EH (cell line): ENCODE measurements at regions not wholly inside any gene's neighbourhood (a gene's known extent, or its start where the extent isn't known, plus 50 kb on each side); places are given as distances from the start of the nearest gene placed in this dataset.
"Not testable (repeated sequence)": the region's sequence is repeated elsewhere in the genome, so short reads cannot be mapped to it uniquely, and the experiment has no call there.

Experiments
- DNase-seq: peaks from one replicate; pipeline ENCODE4 v3.0.0-alpha.2; 2015; ENCODE audit warnings: low read depth

DNA sequence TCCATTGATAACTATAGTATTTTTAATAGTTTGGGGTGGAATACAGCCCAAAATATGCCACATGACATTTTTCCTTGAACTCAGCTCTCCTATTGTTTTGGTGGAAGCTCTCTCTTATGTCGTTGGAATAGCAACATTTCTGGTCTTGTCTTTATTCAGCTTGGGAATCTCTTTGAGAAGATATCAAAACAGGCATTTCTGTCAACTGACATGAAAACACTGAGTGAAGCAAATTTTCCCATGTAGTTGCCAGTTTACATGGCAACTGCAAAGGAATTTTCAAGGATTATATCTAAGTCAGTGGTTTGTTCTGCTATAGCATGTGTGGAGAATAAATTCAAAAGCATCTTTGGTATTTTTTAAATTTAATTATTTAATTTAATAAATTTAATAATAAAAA, 863.5 kb upstream of the CDH8 start:
- DNase-seq, result no peak

DNA sequence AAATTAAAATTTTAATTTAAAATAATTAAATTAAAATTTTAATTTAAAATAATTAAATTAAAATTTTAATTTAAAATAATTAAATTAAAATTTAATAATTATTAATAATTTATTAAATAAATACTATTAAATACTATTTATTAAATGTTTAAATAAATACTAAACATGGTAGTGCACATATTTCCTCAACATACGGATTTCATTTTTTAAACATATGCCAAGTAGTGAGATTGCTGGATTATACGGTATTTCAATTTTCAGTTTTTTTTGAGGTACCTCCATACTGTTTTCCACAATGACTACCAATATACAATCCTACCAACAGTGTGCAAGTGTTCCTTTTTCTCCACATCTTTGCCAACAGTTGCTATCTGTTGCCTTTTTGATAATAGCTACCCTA, 852.9 kb upstream of the CDH8 start:
- no peak for DNase-seq

DNA sequence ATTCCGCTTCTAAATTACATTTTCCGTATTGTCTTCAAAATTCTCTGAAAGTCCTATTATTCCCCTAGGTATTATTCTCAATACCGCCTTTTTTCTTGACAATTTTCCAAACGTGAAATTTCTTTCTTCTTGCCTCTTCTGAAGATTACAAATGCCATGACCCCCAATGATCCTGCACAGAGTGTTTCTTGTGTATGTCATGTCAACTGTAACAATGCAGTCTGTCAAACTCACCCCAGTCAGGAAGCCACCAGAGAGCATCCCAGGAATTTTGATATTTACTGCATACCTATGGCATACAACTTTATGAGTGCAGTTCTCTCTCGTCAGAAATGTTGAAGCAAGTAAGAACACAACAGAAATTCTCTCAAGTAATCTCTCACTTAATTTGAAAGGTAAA, 847.3 kb upstream of the CDH8 start:
- no peak for DNase-seq

DNA sequence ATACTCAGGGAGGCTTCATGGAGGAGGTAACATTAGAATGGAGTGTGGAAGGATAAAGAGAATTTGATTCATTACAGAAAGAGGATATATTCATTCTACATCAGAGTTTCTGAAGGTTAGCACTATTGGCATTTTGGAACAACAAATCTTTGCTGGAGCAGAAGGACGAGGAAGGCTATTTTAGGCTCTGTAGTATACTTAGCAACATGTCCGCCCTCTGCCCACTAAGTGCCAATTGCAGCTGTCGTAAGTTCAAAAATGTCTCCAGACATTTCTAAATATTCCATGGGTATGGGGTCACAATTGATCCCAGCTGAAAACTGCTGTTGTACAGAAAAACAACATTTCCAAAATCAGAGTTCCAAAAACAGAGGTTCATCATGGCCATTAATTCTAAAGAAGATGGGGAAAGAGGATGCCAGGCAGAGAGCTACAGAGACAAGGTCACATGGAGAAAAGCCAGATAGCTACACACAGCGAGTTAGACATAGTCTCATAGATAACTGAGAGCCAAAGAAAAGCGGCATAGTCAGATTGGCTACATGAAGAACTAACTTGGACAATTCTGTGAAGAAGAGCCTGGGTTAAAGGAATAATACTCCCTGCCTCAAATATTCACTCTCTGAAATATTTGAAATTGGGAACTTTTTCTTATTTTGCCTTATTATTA, 846.4 kb upstream of the CDH8 start:
- DNase-seq, result no peak

DNA sequence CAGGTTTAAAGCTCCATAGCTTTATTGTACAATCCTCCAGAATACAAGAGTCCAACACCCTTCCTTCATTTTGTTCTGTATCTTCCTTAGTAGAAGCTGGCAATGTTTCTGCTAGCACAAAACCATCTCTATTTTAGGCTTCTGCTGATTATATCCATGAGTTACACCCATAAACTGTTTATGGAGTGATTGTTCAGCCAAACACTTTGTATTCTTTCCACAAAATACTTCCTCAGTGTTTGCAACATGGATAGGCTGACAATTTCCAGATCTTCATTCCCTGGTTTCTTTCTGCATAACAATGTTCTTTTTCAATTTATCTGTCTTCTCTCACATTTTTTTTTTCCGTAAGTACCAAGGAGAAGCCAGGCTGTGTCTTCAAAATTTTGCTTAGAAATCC, 839.9 kb upstream of the CDH8 start:
- no peak for DNase-seq

DNA sequence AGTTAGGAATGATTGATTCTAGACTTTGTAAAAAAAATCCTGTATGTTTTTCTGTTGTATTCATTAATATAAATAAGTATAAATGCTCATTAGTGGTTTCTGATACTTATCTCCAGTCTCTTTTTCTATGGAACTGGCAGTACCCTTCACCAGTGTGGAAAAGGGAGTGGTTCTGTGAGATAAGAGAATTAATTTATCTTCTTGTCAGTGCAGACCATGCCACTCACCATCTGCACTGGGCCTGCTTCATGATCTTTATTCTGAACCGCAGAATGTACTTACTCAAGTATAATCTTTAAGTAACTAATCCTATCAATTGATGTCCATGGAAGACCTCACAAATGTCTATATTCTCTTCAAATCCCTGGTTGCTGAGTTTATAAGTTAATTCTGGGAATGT, 836.1 kb upstream of the CDH8 start:
- no peak for DNase-seq

DNA sequence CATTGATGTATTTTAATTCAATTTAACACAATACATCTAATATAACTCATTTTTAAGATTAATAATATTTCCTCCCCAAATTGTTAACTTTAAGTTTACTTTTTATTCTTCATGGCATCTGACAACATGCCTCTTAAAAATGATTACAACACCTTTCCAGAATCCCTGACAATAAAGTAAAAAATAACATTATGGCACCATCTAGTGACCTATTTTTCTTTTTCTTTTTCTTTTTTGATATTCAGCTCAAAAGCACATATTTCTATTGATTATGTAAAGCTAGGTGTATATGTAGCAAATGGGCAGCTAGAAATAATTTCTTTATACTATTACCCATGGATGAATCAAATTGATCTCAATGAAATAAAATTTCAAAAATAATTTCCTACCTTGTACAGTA, 834.3 kb upstream of the CDH8 start:
- DNase-seq, result no peak

DNA sequence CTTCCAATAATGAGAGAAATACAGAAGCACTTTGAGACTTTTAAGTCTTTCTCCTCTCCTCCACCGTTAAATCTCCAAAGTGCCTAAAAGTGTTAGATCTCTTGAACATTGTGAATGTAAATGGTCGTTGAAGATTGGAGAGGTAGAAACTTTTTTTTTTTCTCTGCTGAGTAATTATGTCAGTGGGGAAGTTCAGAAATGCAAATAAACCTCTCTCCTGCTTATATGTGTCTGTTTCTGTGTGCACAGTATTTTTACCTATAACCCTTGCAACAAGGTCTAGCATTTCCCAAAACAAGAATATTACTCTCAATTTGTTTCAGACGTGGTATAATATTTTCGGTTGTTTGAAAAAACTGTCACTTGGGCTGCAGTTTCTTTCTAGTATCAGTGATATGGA, 833.6 kb upstream of the CDH8 start:
- DNase-seq, result no peak

DNA sequence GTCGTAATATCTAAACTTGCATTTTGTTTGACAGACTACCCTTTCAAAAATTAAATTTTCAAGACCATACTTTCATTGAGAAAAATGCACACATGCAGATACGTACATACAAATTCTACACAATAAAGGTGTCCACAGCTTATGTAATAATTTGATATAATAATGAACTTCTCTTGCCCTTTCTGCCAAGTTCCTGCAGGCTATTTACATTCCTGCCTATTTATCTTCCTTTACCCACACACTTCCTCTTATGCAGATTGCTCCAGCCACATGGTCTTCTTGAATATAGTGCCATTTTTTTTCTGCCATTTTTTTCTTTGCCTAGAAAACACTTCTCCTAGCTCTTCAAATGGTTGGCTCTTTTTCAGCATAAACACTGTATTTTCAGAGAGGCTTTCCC, 826.9 kb upstream of the CDH8 start:
- no peak for DNase-seq

DNA sequence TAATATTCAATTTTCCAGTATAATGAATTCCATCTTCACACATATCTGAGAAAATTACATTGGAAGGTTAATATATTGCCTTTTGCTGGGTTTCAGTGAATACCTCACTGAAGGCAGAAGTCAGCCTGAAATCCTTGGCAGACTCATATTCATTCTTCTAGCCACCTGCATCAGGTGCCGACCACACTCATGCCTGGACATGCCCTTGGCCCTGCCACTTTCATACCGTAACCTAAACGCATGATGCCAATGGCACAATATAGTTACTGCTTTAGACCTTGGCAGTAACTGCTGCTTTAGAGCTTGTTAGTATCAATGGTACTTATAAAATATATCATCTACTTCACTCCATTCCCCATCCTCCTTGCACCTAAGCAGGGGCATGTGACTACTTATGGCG, 817.6 kb upstream of the CDH8 start:
- DNase-seq, result no peak

DNA sequence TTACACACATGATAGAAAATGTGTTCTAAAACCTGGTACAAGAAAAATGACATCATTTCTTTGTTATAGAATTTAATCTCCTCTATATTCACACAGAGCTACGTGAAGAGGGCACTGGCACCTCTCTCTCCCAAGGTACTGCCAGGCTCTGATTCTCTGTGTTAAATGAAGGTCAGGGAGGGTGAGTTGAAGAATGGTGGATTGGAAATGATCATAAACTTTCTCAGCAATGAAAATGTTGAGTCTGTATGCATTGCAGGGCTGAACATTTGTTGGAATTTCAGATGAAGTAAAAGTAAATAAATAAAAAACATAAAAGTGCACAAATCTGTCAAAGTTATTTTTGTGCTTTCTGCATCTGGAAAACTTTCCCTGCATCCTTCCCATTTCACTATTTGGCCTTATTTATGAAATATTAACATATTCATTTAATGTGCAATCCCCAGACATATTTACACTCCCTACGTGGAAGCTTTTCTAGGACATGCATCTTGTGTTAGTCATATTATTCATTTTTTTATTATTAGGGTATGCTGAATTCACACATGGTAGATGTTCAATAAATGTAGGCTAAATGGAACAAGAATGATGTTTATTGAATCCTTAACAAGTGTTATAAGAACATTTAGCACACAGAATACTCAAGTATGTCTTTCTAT, 810.3 kb upstream of the CDH8 start:
- no peak for DNase-seq

DNA sequence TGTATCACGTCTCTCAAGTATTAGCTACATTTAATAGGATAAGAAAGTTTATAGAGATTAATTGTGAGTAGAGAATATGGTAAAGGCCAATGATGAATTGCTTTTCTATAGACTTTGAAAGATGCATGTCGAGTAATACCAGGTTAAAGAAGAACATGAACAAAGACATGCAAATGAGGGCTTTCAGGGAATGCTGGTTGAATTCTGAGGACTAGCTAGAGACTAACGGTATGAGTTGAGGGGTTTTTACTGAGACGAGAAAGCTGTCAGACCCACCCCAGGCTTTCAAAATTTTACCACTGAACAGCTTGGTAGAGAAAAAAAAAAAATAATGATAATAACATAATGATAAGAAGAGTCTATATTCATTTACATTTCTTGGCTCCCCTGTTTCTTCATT, 796.0 kb upstream of the CDH8 start:
- DNase-seq, result no peak

DNA sequence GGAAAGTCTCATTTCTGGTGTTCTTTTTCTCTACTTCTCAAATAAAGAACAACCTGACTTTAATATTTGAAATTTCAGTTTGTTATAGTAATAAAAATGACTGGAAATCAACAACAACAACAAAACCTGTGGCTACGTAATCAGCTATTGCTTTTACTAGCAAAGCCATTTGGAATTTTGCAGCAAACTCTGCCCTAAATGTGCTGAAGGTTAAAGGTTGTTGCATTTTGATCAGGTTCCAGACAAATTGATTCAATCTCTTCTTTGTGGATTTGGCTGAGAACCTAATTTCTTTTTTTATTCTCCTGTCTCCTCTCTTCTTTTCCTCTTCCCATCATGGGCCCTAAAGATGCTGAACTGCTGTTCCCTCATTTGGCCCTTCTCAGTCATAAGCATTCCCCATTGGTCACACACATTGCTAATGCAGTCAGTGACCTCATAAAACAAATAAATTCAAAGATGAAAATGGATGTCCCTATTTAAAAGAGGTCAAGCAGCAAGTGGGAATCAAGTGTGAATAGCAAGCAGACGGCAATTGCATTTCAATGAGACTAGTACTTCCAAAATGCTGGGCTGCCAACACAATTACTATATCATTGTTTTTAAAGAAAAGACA, 795.1 kb upstream of the CDH8 start:
- DNase-seq, result no peak

DNA sequence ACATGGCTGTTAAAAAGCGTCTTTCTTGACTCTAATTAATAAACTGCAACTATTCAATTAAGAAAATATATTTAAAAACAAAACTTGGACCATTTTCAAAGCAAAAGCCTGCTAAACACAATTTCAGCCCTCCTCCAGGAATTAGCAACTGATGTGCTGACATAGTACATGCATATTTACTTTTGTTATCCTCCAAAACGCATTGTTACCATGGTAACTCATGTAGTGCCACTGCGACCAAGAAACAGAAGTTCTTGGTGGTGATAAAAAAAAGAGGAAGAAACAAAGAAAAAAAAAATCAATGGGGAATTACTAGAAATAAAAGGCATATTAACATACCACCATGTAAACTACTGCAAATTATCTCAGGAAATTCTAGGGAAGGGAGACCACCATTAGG, 793.4 kb upstream of the CDH8 start:
- no peak for DNase-seq

DNA sequence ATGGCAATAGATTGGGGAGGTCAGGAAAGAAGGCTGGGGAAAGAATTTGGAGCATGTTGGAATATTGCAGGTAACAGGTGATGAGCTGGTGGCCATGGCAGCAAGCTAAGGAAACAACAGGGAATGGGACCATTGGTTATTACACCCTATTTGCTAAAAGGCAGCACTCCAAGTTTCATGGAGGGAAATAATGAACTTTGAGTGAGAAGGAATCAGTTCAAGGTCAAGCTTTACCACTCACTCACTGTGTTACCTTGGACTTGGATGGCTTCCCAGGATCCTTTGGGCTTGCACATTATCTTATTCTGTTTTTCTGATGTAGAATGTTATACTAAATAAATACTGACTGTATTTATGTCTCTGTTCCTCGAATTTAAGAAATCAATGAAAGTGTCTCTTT, 792.8 kb upstream of the CDH8 start:
- no peak for DNase-seq

DNA sequence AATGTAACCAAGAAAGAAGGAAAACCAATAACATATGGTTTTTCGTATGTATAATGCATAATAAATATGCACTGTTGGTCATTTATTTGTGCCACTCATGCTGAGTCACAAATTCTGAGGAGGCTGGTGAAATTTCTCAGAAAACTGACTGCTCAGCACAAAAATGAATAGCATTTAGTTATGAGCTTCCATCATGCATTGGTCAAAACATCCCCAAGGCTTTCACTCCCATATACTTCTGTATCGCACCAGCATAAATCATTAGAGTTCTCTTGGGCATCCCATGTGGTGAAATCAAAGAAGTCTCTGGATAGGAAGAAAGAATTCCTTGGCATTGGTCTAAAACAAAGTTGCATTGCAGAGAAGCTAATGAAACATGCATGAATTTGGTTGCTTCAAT, 785.6 kb upstream of the CDH8 start:
- DNase-seq, result no peak

DNA sequence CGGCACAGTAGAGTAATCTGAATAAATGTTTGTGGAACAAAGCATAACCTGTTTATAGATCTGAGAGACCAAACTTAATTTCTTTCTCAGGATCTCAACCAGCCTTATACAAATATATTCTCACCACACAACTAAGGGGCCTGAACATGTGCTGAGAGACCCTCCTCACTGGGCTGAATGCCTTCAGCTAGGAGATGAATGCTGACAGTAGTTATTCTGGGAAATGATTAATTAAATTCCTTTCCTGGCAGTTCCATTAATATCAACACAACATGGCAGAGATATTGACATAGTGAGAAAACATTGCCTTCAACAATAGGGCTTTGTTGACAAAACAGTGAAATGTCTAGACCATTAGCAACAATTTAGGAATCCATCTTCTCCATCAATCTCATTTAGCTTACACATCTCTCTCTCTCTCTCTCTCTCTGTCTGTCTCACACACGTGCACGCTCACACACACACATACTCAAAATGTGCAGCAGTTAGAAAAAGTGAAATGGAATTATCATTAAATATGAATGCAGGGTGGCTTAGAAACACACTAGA, 780.8 kb upstream of the CDH8 start:
- no peak for DNase-seq

DNA sequence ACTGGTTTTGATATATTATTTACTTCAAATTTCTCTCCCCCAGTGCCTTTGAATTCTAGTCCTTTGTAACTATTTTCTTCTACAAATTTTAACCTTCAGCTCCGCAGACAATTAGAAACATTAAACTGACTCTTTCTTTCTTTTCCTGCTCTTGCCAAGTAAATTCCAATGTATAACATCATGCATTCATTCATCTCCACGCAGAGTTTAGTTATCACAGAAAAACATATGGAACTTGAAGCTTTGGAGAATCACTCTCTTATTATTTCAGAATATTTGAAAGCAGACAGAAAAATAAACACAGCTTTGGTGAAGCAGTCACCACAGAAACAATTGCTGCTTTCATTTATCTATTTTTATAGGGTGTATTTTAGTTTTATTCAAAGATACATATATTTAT, 778.7 kb upstream of the CDH8 start:
- DNase-seq, result no peak

DNA sequence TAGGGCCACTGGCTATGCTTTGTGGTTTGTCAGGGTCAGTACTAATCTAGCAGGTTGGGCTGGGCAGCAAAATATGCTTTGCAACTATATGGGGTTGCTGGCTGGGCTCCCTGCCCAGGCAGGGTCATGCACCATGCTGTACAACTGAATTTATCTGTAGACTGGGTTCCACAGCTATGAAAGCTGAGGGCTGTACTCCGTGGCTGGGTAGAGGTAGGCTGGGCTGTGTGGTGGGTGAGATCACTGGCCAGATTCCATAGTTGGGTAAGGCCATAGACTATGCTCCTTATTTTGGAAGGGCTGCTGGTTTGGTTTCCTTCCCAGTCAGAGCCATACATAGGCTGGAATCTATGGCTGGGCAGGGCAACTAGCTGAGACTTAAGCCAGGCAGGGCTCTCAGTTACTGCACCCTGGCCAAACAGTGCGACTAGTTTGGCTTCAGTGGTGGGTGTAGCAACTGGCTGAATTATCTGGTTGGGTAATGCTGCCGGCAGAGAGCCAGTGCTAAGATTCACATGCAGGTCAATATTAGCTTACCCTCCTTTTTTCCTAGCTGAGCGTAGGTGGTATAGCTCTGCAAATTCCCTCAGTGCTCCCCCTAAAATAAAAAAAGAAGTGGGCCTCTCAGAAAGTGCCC, 769.1 kb upstream of the CDH8 start:
- no peak for DNase-seq

DNA sequence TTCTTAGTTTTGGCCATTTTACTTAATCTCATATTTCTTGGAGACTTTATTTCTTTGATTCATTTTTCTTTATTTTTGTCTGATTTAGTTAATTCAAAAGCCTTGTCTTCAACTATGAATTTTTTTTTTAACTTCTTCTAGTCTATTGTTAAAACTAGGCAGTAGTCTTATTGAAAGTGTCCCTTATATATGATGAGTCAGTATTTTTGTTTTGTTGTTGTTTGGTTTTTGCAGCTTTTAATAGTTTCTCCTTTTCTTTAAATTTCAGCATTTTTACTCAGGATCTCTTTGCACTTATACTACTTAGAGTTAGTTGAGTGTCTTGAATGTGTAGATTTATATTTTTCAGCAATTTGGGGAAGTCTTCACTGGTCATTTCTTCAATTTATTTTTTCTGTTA, 758.5 kb upstream of the CDH8 start:
- DNase-seq, result no peak

DNA sequence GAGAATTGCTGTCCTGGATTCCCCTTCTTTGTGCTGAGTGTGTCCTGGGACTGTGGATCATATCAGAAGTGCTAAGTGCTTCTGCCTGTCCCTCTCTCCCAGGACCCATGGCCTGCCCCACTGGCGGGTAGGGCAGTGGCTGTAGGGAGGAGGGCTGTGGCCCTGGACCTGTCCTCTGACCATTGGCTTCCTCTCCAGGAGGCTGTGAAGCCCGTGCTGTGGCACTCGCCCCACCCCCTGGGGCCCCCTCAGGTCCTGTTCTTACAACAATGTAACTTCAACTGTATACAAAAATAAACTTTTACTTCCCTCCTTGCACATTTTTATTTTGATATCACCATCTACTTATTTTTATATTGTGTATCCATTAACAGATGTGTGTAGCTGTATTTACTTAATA, 743.8 kb upstream of the CDH8 start:
- DNase-seq, result not testable (repeated sequence)

DNA sequence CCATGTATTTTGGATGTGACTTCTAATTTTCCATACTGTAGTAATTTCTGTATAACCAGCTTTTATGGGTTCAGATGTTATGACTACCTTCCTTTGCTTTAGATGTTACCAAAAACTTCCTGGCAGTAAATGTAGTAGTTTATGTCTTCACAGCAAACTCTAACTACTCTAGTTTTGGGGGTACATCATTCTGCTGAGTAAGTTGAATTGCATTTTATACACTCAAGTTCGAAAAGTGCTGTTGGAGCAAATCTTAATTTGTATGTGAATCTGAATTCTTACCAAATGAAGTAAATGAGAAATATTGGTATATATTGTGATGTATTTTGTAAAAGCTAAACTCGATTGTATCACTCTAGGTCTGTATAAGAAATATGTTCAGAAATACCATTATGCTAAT, 728.3 kb upstream of the CDH8 start:
- no peak for DNase-seq

DNA sequence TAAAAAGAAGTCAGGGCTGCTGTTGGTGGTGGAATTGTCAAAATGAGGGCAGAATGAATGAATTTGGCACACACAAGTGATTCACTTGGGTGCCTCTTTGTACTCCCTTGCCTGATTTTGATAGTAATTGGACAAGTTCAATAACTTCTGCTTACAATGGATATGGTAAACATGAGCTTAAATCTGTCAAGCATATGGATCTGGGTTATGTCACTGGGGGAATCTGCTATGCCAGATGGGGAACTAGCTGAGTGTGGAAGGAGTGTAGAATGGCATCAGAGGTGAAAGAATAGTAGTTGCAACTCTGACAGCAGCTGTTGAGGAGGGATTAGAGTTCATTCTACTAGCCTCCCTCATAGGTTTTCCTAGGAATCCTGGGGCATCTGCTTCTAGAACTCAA, 724.2 kb upstream of the CDH8 start:
- DNase-seq, result no peak
